C4-2B (cell line): ENCODE measurements at regions not wholly inside any gene's neighbourhood (a gene's known extent, or its start where the extent isn't known, plus 50 kb on each side); places are given as distances from the start of the nearest gene placed in this dataset.

Experiments
- CTCF ChIP-seq: fragments of 450-650 bp; conservative IDR thresholded peaks from 2 replicates; pipeline ENCODE4 v1.5.1; 2017; ENCODE audit warnings: mild to moderate bottlenecking
- ZFX ChIP-seq: fragments of 450-650 bp; IDR thresholded peaks from 2 replicates; pipeline ENCODE4 v1.6.1; 2017

- TF ChIP-seq CTCF (peak; percentile 79), ZFX (no peak)
These were observed 631.5 kb downstream of the RAB28 start for GRCh38 chr4:12852338-12853307.
